Fibroblast of pulmonary artery (primary cell): ENCODE measurements at regions not wholly inside any gene's neighbourhood (a gene's known extent, or its start where the extent isn't known, plus 50 kb on each side); places are given as distances from the start of the nearest gene placed in this dataset.
"Not testable (repeated sequence)": the region's sequence is repeated elsewhere in the genome, so short reads cannot be mapped to it uniquely, and the experiment has no call there.

Source experiments
- DNase-seq: peaks from one replicate; pipeline ENCODE4 v3.0.0-alpha.2; 2010; ENCODE audit warnings: low read depth
- H3K4me3 ChIP-seq: replicated peaks from 2 replicates; pipeline ENCODE4 v1.5.1; 2011; ENCODE audit warnings: low read depth, mild to moderate bottlenecking, control low read depth, low read length, moderate library complexity
- TF ChIP-seq, protein P1 (sequence below): IDR thresholded peaks from 2 replicates; pipeline ENCODE4 v1.5.1; 2011; ENCODE audit warnings: mild to moderate bottlenecking, control low read depth, low read length, inconsistent platforms; ENCODE audit errors: missing control alignments

- no peak overlapping the region for H3K4me3 ChIP-seq
- TF ChIP-seq, protein P1, sequence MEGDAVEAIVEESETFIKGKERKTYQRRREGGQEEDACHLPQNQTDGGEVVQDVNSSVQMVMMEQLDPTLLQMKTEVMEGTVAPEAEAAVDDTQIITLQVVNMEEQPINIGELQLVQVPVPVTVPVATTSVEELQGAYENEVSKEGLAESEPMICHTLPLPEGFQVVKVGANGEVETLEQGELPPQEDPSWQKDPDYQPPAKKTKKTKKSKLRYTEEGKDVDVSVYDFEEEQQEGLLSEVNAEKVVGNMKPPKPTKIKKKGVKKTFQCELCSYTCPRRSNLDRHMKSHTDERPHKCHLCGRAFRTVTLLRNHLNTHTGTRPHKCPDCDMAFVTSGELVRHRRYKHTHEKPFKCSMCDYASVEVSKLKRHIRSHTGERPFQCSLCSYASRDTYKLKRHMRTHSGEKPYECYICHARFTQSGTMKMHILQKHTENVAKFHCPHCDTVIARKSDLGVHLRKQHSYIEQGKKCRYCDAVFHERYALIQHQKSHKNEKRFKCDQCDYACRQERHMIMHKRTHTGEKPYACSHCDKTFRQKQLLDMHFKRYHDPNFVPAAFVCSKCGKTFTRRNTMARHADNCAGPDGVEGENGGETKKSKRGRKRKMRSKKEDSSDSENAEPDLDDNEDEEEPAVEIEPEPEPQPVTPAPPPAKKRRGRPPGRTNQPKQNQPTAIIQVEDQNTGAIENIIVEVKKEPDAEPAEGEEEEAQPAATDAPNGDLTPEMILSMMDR = no peak
- DNase-seq = no peak
Observed at GRCh38 chrX:139002319-139002718, 290.8 kb upstream of the FGF13 start.

DNA sequence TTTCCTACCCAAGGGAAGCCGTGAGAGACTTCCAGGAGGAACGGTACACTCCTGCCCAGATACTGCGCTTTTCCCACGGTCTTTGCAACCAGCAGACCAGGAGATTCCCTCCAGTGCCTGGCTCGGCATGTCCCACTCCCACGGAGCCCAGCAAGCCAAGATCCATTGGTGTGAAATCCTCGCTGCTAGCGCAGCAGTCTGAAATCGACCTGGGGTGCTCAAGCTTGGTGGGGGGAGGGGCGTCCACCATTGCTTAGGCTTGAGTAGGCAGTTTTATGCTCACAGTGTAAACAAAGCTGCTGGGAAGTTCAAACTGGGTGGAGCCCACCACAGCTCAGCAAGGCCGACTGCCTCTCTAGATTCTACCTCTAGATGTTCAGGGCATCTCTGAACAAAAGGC lies 284.8 kb upstream of the FGF13 start:
- no peak overlapping the region for H3K4me3 ChIP-seq
- TF ChIP-seq, protein P1 = no peak
- no peak for DNase-seq

DNA sequence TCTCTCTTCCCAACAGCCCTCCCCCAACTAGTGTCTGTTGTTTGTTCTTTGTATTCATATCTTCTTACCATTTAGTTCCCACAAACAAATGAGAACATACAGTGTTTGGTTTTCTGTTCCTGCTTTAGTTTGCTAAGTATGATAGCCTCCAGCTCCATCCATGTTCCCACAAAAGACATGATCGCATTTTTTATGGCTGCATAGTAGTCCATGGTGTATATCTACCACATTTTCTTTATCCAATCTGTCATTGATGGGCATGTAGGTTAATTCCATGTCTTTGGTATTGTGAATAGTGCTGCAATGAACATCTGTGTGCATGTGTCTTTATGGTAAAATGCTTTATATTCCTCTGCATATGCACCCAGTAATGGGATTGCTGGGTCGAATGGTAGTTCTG lies 283.9 kb upstream of the FGF13 start:
- no peak for DNase-seq
- H3K4me3 ChIP-seq = no peak overlapping the region
- TF ChIP-seq, protein P1 = no peak

- not testable (repeated sequence) for H3K4me3 ChIP-seq, DNase-seq
Observed at GRCh38 chrX:138990425-138990824, 278.9 kb upstream of the FGF13 start.

- DNase-seq = no peak
- TF ChIP-seq, protein P1 = no peak
- no peak overlapping the region for H3K4me3 ChIP-seq
Observed at GRCh38 chrX:138986866-138987265, 275.3 kb upstream of the FGF13 start.

GRCh38 chrX:138986235-138986634 lies 274.7 kb upstream of the FGF13 start:
- TF ChIP-seq, protein P1 = no peak
- DNase-seq = no peak
- H3K4me3 ChIP-seq = no peak overlapping the region

DNA sequence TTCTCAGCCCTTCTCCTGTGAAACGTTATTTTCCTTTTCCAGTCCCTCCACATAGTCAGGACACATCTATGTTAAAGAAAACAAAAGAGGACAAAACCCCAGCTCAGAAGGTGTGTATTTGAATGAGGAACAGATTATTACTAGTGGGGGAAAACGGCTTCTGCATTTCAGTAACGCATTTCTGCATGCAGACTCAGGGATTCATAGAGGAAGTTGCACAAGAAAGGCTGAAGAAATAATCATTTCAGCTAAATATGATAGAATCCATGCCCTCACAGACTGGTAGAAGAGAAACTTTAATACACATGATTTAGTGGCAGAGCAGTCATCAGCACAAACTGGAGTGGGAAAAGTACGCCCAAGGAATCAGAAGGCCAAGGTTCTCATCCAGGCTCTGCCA lies 270.8 kb upstream of the FGF13 start:
- TF ChIP-seq, protein P1 = no peak
- no peak for DNase-seq
- no peak overlapping the region for H3K4me3 ChIP-seq

GRCh38 chrX:138964501-138964900 lies 253.0 kb upstream of the FGF13 start:
- DNase-seq = no peak
- TF ChIP-seq, protein P1 = no peak
- no peak overlapping the region for H3K4me3 ChIP-seq

GRCh38 chrX:138962419-138962818 lies 250.9 kb upstream of the FGF13 start:
- not testable (repeated sequence) for DNase-seq, H3K4me3 ChIP-seq
